GM21390 (cell line): ENCODE measurements at regions not wholly inside any gene's neighbourhood (a gene's known extent, or its start where the extent isn't known, plus 50 kb on each side); places are given as distances from the start of the nearest gene placed in this dataset.
"Not testable (repeated sequence)": the region's sequence is repeated elsewhere in the genome, so short reads cannot be mapped to it uniquely, and the experiment has no call there.

Experiments used
- ATAC-seq: cut with Tn5 transposase; IDR thresholded peaks from one replicate; pipeline ENCODE4 v1.9.1; 2021; ENCODE audit not compliant: unreplicated experiment

DNA sequence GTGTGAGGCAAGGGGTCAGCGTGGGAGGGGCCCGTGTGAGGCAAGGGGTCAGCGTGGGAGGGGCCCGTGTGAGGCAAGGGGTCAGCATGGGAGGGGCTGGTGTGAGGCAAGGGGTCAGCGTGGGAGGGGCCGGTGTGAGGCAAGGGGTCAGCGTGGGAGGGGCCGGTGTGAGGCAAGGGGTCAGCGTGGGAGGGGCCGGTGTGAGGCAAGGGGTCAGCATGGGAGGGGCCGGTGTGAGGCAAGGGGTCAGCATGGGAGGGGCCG, 119.2 kb downstream of the SEPTIN14 start:
- not testable (repeated sequence) for ATAC-seq

- ATAC-seq, result not testable (repeated sequence)
These were observed 119.7 kb downstream of the SEPTIN14 start for GRCh38 chr7:55742651-55743453.

- ATAC-seq, result not testable (repeated sequence)
These were observed 120.6 kb downstream of the SEPTIN14 start for GRCh38 chr7:55741721-55742631.

GRCh38 chr7:55740633-55741250, 121.8 kb downstream of the SEPTIN14 start:
- not testable (repeated sequence) for ATAC-seq

GRCh38 chr7:55740053-55740452, 122.5 kb downstream of the SEPTIN14 start:
- not testable (repeated sequence) for ATAC-seq

DNA sequence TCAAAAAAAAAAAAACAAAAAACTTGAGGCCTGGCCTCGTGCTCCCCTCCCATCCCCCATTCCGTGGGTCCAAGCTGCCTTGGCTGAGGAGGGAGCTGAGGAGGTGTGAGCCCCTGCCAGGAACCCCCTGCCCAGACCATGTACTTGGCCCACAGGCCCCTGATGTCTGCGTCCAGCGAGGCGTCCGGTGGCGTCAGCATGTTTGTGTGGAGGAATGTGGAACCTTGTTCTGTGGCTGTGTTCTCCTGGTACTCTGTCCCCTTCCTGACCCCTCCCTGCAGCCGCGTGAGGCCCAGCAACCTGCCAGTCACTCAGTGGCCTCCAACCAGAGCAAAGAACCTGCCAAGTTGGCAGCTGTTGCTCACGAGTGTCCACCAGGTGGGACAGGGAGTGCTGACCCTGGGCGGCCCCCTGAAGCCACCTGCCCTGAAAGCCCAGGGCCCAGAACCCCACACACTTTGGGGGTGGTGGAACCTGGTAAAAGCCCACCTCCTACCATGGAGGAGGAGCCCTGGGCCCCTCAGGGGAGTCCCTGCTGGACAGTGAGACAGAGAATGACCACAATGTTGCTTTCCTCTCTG, 125.8 kb downstream of the SEPTIN14 start:
- ATAC-seq, result not testable (repeated sequence)

DNA sequence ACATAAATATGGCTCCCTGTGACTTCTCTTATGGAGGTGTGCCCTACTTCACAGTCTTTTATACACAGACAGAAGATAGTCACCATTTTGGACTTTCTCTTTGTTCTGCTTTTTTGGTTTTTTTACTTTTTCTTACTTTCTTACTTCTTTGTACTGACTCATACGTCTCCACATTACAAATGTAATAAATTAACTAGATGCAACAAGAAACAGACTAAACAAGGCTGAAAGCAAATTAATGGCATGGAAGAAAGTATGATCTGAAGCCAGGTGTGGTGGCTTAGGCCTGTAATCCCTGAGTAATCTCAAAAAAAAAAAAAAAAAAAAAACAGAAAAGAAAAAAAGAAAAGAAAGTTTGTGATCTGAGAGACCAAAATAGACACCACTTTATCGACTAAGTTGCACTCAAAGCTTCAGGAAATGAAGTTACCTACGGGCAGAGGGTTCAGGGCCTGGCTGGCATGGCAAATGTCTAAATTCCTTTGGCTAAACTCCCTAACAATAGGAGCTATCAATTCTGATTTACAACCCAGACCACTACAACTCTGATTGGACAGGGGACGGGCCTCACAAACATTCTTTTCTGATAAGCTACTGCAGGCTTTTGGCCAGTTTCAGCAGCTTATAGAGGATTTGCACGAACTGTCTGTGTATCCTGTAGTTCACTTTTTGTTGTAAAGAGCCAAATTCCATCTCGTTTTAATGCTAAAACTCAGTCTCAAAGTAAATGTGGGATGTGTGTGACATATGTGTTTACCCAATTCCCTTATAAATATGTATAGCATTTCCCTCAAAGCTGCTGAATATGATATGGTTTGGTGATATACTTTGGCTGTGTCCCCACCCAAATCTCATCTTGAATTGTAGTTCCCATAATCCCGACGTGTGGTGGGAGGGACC, 129.1 kb downstream of the SEPTIN14 start:
- ATAC-seq, result no peak

GRCh38 chr7:55731931-55732330, 130.6 kb downstream of the SEPTIN14 start:
- no peak for ATAC-seq

- no peak for ATAC-seq
These were observed 132.4 kb downstream of the SEPTIN14 start for GRCh38 chr7:55730197-55730596.

- no peak for ATAC-seq
These were observed 139.0 kb downstream of the SEPTIN14 start for GRCh38 chr7:55723621-55723941.

DNA sequence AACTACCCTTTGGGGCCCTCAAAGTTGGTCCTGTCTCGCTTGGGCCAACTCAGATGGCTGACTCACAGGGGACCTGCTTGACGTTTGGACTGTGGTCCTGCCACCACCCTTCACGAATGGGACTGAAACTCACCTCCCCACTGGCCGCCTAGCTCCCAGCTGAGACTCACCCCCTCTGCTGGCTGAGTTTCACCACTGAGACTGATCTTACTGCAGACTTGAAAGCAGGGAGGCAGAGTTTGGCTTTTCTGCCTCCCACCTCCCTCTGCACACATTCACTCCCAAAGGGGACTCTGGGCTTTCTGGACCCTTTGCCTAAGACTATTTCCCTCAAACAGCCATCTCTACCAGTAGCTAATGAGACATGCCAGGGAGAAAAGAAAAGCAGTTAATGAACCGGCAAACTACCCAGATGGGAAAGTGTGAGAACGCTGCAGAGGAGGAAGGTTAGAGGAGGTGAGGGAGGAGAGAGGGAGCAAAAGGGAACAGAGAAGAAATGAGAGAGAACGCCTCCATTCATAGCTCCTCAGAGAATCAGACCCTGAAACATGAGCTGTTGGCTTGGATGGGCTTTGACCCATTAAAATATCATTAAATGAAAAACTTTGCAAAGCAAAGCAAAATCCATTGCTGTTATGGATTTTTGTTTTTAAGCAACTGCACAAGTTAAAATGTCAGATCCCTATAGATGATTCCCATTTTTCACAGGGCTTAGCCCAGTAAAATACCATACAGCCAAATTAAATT, 139.5 kb downstream of the SEPTIN14 start:
- ATAC-seq, result peak; percentile 100

DNA sequence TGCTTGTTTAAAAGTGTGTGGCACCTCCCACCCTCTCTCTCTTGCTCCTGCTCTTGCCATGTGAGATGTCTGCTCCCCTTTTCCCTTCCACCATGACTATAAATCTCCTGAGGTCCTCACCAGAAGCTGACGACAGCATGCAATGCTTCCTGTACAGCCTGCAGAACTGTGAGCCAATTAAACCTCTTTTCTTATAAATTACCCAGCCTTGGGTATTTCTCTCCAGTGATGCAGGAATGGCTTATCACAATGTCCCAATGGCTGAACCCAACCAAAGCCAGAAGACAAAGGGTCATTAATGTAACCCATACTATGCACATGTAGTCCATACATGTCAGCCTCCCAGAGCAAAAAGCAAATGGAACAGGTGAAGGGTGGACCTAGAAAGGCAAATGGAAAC, 141.5 kb downstream of the SEPTIN14 start:
- not testable (repeated sequence) for ATAC-seq

DNA sequence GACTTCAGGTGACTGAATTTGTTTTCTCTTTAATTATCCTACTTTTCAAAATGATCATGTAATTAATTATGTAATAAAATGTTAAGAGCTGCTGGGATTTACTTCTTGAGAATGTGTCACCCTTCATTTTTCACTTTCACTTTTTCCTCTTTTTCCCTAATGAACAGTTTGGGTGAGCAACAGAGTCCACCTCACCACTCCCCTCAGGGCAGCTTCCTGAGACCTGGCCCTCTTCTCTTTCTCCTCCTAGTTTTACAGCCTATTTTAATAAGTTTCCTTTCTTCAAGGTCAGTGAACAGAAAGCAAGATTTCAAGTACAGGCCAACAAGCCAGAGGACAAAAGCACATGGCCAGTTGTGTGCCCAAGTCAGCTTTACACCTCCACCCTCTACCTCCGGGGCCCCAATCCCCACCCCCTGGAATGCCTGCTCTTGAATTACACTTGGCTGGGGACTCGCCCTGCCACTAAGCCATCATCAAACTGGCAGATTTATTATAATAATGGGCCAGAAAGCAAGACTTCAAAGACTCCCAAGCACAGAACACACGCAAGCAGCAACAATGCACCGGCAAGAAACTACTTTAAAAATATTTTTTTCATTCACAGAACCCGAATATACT, 143.1 kb upstream of the VOPP1 start:
- not testable (repeated sequence) for ATAC-seq

GRCh38 chr7:55714370-55714769, 142.1 kb upstream of the VOPP1 start:
- ATAC-seq, result not testable (repeated sequence)

DNA sequence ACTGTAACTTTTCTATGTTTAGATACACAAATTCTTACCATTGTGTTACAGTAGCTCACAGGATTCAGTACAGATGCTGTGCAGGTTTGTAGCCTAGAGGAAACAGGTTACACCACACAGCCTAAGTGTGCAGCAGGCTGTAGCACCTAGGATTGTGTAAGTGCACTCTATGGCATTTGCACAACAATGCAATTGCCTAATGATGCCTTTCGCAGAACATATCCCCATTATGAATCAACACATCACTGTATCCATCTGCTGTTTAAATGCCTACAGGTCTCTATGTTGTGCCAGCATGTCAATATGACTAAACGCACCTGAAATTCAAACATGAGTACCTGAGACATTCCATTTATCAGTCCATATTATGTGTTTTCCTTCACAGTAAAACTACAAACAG, 138.0 kb upstream of the VOPP1 start:
- ATAC-seq, result not testable (repeated sequence)

- not testable (repeated sequence) for ATAC-seq
These were observed 135.7 kb upstream of the VOPP1 start for GRCh38 chr7:55708028-55708427.

DNA sequence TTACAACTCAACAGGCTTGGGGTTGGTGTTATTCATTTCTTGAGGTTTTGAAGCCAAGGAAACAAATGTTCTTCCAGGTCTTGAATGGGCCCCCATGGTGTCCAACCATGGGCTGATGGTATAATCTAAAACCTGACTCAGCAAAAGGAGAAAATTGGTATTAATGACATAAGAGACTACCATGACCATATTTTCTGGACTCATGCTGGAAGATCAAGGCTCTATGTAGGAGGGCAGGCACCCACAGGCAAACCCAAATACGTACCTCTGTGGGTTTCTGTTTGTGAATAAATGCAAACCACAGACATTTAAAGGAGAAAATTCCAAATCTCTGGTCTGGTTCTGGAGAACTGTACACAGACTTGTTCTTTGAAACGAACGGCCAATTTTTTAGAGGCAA, 135.1 kb upstream of the VOPP1 start:
- ATAC-seq, result not testable (repeated sequence)

DNA sequence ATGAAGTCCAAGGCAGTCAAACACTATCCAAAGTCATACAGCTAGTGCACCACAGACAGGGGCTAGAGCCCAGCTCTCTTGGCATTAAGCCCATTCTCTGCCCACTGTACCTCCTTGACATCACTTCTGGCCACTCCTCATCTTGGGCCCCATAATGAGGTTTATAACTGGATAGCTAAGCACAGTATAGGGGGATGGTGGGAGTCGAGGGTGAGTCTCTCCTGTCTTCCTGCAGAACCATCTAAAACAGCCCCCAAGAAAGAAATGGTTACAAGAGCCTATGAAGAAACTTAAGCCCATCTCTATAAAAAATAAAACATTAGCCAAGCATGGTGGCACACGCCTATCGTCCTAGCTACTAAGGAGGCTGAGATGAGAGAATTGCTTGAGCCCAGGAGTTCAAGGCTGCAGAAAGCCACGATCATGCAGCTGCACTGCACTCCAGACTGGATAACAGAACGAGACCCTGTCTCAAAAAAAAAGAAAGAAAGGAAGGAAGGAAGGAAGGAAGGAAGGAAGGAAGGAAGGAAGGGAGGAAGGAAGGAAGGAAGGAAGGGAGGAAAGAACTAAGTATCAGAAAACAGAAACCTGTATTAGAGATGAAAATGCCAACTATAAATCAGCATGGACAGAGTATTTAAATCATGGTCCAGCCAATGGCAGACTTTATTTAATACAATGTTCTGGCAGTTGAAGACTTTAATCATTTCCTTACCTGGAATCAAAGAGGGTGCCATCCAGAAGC, 134.3 kb upstream of the VOPP1 start:
- ATAC-seq, result not testable (repeated sequence)
